Heart right ventricle (tissue), 16 donors: ENCODE measurements at regions not wholly inside any gene's neighbourhood (a gene's known extent, or its start where the extent isn't known, plus 50 kb on each side); places are given as distances from the start of the nearest gene placed in this dataset.

Experiments used
- ATAC-seq, 8 donors: fragments of 200-7000 bp; cut with Tn5 transposase; one replicate each; pipeline ENCODE4 v1.9.1; 2020; ENCODE audit warnings: mild to moderate bottlenecking in 8 of 8, moderate library complexity in 8 of 8, moderate number of reproducible peaks in 1 of 8
- DNase-seq, 2 donors: peaks; one replicate each; pipeline ENCODE4 v3.0.0-alpha.2; 2020
- H3K27ac ChIP-seq, 10 donors: fragments of 200-600 bp; sonication (generic) in 2 of 10; one replicate each; pipeline versions ENCODE4 v1.5.0 to v1.8.0; 2020 to 2022; ENCODE audit warnings: mild to moderate bottlenecking in 3 of 10
- H3K27me3 ChIP-seq, 7 donors: fragments of 200-600 bp; one replicate each; pipeline ENCODE4 v1.8.0; 2021 to 2022; ENCODE audit warnings: mild to moderate bottlenecking in 2 of 7
- H3K36me3 ChIP-seq, 9 donors: fragments of 200-600 bp; sonication (generic) in 1 of 9; one replicate each; pipeline versions ENCODE4 v1.5.0 to v1.8.0; 2020 to 2022; ENCODE audit warnings: mild to moderate bottlenecking in 2 of 9
- H3K4me1 ChIP-seq, 9 donors: fragments of 200-600 bp; sonication (generic) in 1 of 9; one replicate each; pipeline versions ENCODE4 v1.5.0 to v1.8.0; 2020 to 2022; ENCODE audit warnings: mild to moderate bottlenecking in 4 of 9
- H3K4me3 ChIP-seq, 10 donors: fragments of 200-600 bp; sonication (generic) in 2 of 10; one replicate each; pipeline versions ENCODE4 v1.5.0 to v1.8.0; 2020 to 2022; ENCODE audit warnings: mild to moderate bottlenecking in 7 of 10, moderate library complexity in 2 of 10
- H3K9me3 ChIP-seq, 11 donors: fragments of 200-600 bp in 10 of 11; sonication (generic) in 2 of 11; one replicate each; pipeline versions ENCODE4 v1.5.0 to v1.8.0; 2013 to 2022; ENCODE audit warnings: mild to moderate bottlenecking in 2 of 11, control low read depth in 1 of 11, moderate library complexity in 1 of 11
- WGBS, 2 donors: extraction: QIAGEN DNeasy Blood & Tissue Kit; methylation state at CpG; one replicate each; pipeline ENCODE4 v1.1.7; 2013; ENCODE audit warnings: inconsistent platforms in 1 of 2; 5-methylcytosine and 5-hydroxymethylcytosine counted together
- intact Hi-C, 10 donors: fragments of 100-400 bp; cut with DNase I; formaldehyde crosslinking; loops; one replicate each; pipeline versions ENCODE4 v1.11.1 to v1.14.2; 2022
- TF ChIP-seq, protein P1 (sequence below), 9 donors: fragments of 200-600 bp; sonication (generic) in 2 of 9; IDR thresholded peaks; one replicate each; pipeline versions ENCODE4 v1.5.0 to v1.8.0; 2021 to 2022; ENCODE audit warnings: antibody characterized with exemption in 9 of 9, mild to moderate bottlenecking in 5 of 9, moderate library complexity in 1 of 9
- donor health status: Arrhythmogenic right ventricular cardiomyopathy.
- donor health status: ischemic (EF 13 %, LVEDD 7.1; RV severe dilation, severe dysfunction).
- donor health status: healthy with polysubstance abuse.
- donor health status: DM: no; HTN: yes; CAD: no.
- donor health status: DM: no; HTN: no; CAD: no.
- donor health status: ischemic (EF 25% LVEDD 6.9; RV normal size, moderate dysfunction).
- donor health status: ischemic (EF 25% LVEDD 5.7; RV mildly dilated, moderate dysfunction).
- donor health status: healthy.
- donor health status: DM: yes; HTN: yes; CAD: no.
- donor health status: Ischemic cardiomyopathy.
- donor health status: ischemic (EF 35%, LVEDD 5.7; RV mildly dilated, moderate dysfunction).
- donor health status: nonischemic (EF 11% LVEDD 7.7; RV severe dilation, severe dysfunction).
- donor health status: DM: yes; HTN: yes; CAD: no.
- donor health status: PGD.
- donor health status: ischemic (EF 29% LVEDD 5.4; RV normal size, mild dysfunction).
- donor health status: nonischemic (EF 23%, LVEDD 6.1; RV moderate dilation, normal function).

DNA sequence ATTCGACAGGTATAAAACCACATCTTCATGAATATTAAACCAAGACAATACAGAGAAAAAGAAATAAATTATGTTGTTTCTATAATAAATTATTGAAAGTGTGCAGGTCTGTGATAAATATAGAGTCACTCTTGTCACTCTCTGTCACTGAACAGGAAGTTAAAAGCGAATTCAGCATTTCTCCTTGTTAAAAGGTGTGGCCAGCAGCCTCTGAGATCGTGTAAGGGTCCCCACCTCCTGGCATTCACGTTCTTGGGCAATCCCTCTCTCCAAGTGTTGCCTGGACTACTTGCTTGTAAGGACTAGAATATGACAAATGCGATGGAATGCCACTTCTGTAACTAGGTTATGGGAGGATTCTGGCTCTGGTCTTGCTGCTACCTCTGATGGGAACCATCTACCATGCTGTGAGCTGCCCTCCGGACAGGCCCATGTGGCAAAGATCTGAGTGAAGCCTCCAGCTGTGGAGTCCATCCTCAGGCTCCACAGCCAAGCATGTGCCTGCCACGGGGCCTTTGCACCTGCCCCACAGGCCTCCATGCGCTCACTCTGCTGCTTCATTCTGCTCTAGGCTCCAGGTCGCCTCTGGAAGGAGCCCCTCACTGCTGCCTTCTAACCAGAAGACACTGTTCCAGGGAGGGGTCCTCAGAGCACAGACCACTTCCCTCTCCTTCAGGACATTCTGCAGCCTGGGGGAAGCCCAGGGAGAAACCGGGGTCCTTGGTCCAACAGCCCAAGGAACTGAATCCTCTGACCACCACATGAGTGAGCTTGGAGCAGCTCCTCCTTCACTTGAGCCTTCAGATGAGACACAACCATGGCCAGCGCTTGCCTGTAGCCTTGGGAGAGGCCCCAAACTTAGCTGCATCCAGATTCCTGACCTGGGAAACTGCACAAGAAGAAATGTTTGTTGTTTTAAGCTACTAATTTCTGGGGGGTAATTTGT, 202.9 kb upstream of the HDAC4 start:
- no peak overlapping the region for H3K4me3 ChIP-seq
- no peak for ATAC-seq
- no peak for DNase-seq
- 84 to 86% methylated on average over 11 of the region's 11 CpGs for WGBS, 2 donors
- intact Hi-C loops: no loop called here
- H3K36me3 ChIP-seq: no peaks in the 10 kb centered on the region
- H3K4me1 ChIP-seq: peaks cover 0 to 33% (median 0%) of the 10 kb centered on the region in 9 donors
- H3K9me3 ChIP-seq: no peaks in the 10 kb centered on the region
- H3K27me3 ChIP-seq: peaks cover 0 to 57% (median 43%) of the 10 kb centered on the region in 7 donors
- no peak overlapping the region for H3K27ac ChIP-seq
- TF ChIP-seq, protein P1, sequence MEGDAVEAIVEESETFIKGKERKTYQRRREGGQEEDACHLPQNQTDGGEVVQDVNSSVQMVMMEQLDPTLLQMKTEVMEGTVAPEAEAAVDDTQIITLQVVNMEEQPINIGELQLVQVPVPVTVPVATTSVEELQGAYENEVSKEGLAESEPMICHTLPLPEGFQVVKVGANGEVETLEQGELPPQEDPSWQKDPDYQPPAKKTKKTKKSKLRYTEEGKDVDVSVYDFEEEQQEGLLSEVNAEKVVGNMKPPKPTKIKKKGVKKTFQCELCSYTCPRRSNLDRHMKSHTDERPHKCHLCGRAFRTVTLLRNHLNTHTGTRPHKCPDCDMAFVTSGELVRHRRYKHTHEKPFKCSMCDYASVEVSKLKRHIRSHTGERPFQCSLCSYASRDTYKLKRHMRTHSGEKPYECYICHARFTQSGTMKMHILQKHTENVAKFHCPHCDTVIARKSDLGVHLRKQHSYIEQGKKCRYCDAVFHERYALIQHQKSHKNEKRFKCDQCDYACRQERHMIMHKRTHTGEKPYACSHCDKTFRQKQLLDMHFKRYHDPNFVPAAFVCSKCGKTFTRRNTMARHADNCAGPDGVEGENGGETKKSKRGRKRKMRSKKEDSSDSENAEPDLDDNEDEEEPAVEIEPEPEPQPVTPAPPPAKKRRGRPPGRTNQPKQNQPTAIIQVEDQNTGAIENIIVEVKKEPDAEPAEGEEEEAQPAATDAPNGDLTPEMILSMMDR (IDR thresholded peaks at IDR 0.05): no peak

DNA sequence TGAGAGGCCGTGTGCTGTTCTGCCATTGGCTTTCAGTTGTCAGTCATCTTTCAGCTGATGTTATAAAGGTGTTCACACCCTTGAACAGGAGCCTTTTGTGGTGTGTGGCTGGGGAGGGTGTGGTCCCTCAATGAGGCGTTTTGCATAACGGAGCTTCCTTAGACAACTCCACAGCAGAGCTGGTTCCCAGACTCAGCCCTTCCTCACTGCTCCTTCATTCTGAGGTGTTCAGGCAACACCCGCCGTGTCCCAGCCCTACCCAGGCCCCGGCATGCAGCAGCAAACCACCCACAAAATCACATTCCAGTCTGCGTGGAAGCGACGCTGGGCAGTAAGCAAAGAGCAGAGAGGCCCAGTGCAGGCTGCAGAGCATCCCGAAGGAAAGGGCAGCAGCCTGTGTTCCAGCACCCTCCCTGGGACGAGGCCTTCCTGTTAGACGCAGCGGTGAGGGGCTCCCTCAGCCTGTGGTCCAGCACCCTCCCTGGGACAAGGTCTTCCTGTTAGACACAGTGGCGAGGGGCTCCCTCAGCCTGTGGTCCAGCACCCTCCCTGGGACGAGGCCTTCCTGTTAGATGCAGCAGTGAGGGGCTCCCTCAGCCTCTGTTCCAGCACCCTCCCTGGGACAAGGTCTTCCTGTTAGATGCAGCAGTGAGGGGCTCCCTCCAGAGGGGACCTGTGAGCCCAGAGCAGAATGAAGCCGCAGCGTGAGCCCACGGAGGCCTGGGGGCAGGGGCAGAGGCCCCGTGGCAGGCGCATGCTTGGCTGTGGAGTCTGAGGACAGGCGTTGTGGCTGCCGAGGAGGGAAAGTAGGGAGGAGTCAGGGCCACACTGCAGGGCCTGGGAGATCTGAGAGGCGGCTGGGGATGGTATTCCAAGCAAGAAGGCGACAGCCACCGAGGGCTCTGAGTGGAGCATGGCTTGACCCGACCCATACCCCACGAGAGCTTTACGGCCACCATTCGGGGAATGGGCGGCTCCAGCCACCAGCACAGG, 201.8 kb upstream of the HDAC4 start:
- no peaks in the 10 kb centered on the region for H3K9me3 ChIP-seq
- peaks cover 0 to 23% (median 0%) of the 10 kb centered on the region in 9 donors for H3K4me1 ChIP-seq
- intact Hi-C loops: no loop called here
- no peaks in the 10 kb centered on the region for H3K36me3 ChIP-seq
- DNase-seq (no peak), ATAC-seq (no peak)
- no peak overlapping the region for H3K4me3 ChIP-seq
- TF ChIP-seq, protein P1 (IDR thresholded peaks at IDR 0.05): no peak
- H3K27me3 ChIP-seq: peaks cover 0 to 47% (median 37%) of the 10 kb centered on the region in 7 donors
- WGBS, 2 donors: 74 to 75% methylated on average over 30 of the region's 30 CpGs
- no peak overlapping the region for H3K27ac ChIP-seq

DNA sequence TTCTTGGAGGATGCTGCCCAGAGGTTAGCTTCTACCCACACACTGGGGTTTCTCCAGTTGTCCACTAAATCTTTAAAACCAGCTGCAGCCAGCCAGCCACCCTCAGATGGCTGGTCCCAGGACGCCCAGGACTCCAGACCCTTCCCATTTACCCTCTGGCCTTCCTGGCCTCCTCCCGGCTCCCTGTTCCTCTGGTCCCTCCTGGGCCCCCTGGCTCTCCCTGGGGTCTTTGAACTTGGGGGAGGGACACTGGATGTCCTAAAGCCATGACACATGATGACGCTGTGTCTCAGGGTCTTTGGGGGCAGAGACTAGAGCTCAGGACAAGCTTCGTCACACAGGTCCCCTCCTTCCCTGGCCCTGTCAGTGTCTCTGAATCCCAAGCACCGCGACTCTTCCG, 201.1 kb upstream of the HDAC4 start:
- peaks cover 0 to 16% (median 0%) of the 10 kb centered on the region in 9 donors for H3K4me1 ChIP-seq
- H3K27me3 ChIP-seq: peaks cover 0 to 40% (median 30%) of the 10 kb centered on the region in 7 donors
- H3K4me3 ChIP-seq: no peak overlapping the region
- TF ChIP-seq, protein P1 (IDR thresholded peaks at IDR 0.05): no peak
- H3K27ac ChIP-seq: no peak overlapping the region
- WGBS, 2 donors: 83 to 89% methylated on average over 7 of the region's 7 CpGs
- H3K36me3 ChIP-seq: no peaks in the 10 kb centered on the region
- intact Hi-C loops: no loop called here
- H3K9me3 ChIP-seq: no peaks in the 10 kb centered on the region
- ATAC-seq: no peak
- no peak for DNase-seq

DNA sequence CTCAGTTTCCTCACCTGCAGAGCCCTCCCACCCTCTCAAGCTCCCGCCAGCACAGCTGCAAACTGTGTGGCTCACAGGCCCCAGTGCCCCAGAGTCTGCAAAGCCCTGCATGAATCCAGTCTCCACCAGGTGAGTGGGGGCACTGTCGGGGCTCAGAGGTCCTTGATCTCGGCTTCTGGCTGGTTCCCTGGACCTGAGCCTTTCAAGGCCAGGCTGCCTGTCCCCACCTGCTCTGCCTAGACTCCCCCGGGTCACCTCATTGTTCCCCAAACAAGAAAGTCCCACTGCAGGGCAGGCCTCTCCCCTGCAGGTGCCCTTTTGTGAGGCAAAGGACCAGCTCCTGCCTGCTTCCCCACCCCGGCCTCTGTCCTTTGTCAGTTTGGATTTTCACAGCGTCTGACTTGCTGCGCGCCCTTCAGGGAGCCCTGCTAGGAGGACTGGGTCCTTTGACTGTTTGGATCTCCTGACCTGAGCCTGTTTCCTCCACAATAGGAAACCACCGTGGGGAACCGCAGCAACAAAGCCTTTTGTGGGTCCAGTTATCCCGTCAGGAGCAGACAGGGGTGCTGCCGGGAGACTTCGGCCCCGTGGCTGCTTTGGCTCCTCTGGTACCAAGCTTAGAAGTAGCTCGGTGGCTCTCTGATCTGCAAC, 200.5 kb upstream of the HDAC4 start:
- DNase-seq: no peak
- H3K27ac ChIP-seq: no peak overlapping the region
- H3K9me3 ChIP-seq: no peaks in the 10 kb centered on the region
- no peak for ATAC-seq
- TF ChIP-seq, protein P1 (IDR thresholded peaks at IDR 0.05): no peak
- peaks cover 0 to 12% (median 0%) of the 10 kb centered on the region in 9 donors for H3K4me1 ChIP-seq
- H3K27me3 ChIP-seq: peaks cover 0 to 36% (median 25%) of the 10 kb centered on the region in 7 donors
- no peak overlapping the region for H3K4me3 ChIP-seq
- H3K36me3 ChIP-seq: no peaks in the 10 kb centered on the region
- intact Hi-C loops: no loop called here
- WGBS, 2 donors: 75 to 77% methylated on average over 15 of the region's 15 CpGs
